Activated naive CD4-positive, alpha-beta T cell treated with anti-CD3 and anti-CD28 coated beads for 36 hours (primary cell): ENCODE measurements at regions not wholly inside any gene's neighbourhood (a gene's known extent, or its start where the extent isn't known, plus 50 kb on each side); places are given as distances from the start of the nearest gene placed in this dataset.

Source experiments
- CTCF ChIA-PET: fragments of 350-600 bp; sonication (Branson Sonifier 250); formaldehyde crosslinking; loops from one replicate; lab custom pipeline; 2021; ENCODE audit warnings: antibody characterized with exemption; lab: Charles Lee
- DNase-seq: peaks from one replicate; pipeline ENCODE4 v3.0.0-alpha.2; 2020
- H3K27ac Mint-ChIP-seq: one replicate; pipeline ENCODE4 v1.8.0; 2021; ENCODE audit warnings: mild to moderate bottlenecking, mixed read lengths
- H3K27me3 Mint-ChIP-seq: one replicate; pipeline ENCODE4 v1.8.0; 2021; ENCODE audit warnings: low read depth, mixed read lengths
- H3K36me3 Mint-ChIP-seq: one replicate; pipeline ENCODE4 v1.8.0; 2021; ENCODE audit warnings: low read depth, mixed read lengths
- H3K4me1 Mint-ChIP-seq: one replicate; pipeline ENCODE4 v1.8.0; 2021; ENCODE audit warnings: low read depth, mixed read lengths
- H3K4me3 Mint-ChIP-seq: one replicate; pipeline ENCODE4 v1.8.0; 2021; ENCODE audit warnings: mild to moderate bottlenecking, moderate library complexity, mixed read lengths
- H3K9me3 Mint-ChIP-seq: one replicate; pipeline ENCODE4 v1.8.0; 2021; ENCODE audit warnings: mixed read lengths
- intact Hi-C: fragments of 100-400 bp; cut with micrococcal nuclease; formaldehyde crosslinking; loops from one replicate; pipeline ENCODE4 v1.15.1; 2023

DNA sequence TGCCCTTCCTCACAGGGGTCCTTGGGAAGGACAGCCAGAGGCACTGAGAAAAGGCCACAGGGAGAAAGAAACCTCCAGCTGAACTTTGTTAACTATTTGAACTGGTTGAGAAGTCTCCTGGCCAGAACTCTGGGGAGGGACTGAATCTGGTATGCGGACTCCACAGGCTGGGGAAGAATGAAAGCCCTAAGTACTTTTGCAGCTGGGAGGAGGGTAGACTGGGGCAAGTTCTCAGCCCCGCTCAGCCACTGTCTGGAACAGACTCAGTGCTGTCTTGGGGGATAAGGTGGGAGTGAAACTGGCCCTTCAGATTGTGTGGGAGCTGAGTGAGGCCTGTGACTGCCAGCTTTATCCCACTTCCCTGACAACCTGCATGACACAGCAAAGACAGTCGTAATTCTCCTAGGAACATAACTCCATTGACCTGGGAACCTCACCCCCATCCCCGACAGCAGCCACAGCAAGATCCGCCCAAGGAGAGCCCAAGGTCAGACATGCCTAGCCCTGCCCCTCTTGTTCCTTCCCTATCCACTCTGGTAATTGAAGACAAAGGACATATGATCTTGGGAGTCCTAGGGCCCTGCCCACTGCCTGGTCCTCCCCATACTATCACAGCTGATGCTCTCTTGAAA is 475.1 kb upstream of the CNTN5 start:
- H3K27me3 Mint-ChIP-seq, result no peaks in the 10 kb centered on the region
- intact Hi-C loops, result no loop called here

GRCh38 chr11:98549571-98549970 is 471.2 kb upstream of the CNTN5 start:
- Mint-ChIP-seq H3K4me1 (no peaks in the 10 kb centered on the region), H3K27me3 (no peaks in the 10 kb centered on the region), H3K9me3 (peaks cover 11% of the 10 kb centered on the region), H3K27ac (no peak overlapping the region), H3K36me3 (no peaks in the 10 kb centered on the region), H3K4me3 (no peak overlapping the region)
- CTCF ChIA-PET, result no interaction called here
- no peak for DNase-seq
- intact Hi-C loops, result no loop called here

More for the DNA sequence above, 475.1 kb upstream of the CNTN5 start:
- Mint-ChIP-seq H3K4me3 (no peak overlapping the region), H3K4me1 (no peaks in the 10 kb centered on the region), H3K36me3 (no peaks in the 10 kb centered on the region), H3K9me3 (peaks cover 9% of the 10 kb centered on the region), H3K27ac (no peak overlapping the region)
- no peak for DNase-seq
- CTCF ChIA-PET, result no interaction called here

DNA sequence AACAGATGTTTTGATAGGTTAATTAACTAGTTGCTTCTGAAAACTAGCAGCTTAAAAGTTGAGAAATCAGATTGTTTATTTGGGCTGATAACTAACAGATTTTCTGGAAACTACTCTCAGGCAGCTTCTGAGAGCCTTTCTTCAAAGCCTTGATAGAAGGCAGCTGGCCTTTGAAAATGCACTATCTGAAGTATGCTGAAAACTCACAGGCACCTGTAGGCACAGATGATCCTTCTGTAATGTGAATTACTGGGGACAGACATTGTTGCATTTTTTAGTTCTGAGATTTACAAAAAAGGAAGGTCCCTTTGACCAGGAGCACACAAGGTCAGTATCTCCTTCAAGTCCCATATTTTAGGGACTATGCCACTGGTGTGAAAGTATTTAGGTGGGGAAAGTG is 460.8 kb upstream of the CNTN5 start:
- Mint-ChIP-seq H3K27me3 (no peaks in the 10 kb centered on the region), H3K4me1 (no peaks in the 10 kb centered on the region), H3K36me3 (no peaks in the 10 kb centered on the region), H3K27ac (no peak overlapping the region), H3K9me3 (no peaks in the 10 kb centered on the region), H3K4me3 (no peak overlapping the region)
- CTCF ChIA-PET, result interaction anchor here (0.6 kb wide), 1 partner anchor 59 kb away, joined by 4 read pairs; no protein-coding TSS in a partner anchor
- DNase-seq, result no peak
- intact Hi-C loops, result no loop called here

- Mint-ChIP-seq H3K9me3 (no peaks in the 10 kb centered on the region), H3K27ac (no peak overlapping the region), H3K36me3 (no peaks in the 10 kb centered on the region), H3K4me1 (no peaks in the 10 kb centered on the region), H3K27me3 (no peaks in the 10 kb centered on the region), H3K4me3 (no peak overlapping the region)
- DNase-seq, result no peak
- CTCF ChIA-PET, result no interaction called here
- intact Hi-C loops, result no loop called here
These were observed 459.5 kb upstream of the CNTN5 start for GRCh38 chr11:98561252-98561651.

DNA sequence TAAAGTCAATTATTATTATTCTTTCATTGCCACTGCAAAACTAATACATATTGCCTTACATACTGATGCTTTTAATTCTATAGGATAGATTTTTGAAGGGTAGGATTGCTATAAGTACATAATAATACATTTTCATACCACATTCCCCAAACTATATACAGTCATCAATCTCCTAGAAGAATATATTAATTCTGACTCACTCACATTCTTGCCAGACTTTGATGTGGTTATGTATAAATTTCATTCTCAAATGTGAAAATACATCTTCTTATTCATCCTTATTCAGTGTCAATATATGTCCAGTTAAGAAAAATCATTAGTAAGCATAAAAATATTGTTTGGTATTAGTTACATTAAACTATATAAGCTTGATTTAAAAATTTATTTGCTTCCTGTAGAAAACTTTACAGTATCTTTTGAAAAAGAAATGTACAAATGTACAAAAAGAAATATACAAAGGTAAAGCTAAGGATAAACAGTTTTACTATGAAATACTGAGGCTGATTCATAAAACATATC is 458.8 kb upstream of the CNTN5 start:
- Mint-ChIP-seq H3K27ac (no peak overlapping the region), H3K9me3 (no peaks in the 10 kb centered on the region), H3K4me1 (no peaks in the 10 kb centered on the region), H3K36me3 (no peaks in the 10 kb centered on the region), H3K27me3 (no peaks in the 10 kb centered on the region), H3K4me3 (no peak overlapping the region)
- intact Hi-C loops, result no loop called here
- CTCF ChIA-PET, result no interaction called here
- no peak for DNase-seq

DNA sequence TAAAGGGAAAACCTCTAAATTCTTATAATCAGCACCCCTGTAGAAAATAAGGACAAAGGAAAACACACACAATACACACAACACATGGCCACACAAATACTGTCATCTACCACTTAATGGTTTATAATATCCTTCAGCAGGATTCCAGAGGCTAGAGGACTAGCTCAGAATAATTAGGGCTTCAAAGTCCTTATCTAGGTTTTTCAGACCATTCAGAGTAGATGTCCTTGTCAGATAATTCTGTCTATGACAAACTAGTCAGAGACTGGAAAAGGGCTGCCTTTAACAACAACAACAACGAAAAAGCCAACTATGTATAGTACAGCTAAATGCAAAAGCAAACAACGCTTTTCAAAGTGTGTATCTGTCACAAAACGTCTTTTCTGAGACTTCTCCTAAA is 456.5 kb upstream of the CNTN5 start:
- Mint-ChIP-seq H3K27ac (no peak overlapping the region), H3K36me3 (no peaks in the 10 kb centered on the region), H3K9me3 (peaks cover 2% of the 10 kb centered on the region), H3K4me1 (no peaks in the 10 kb centered on the region), H3K4me3 (no peak overlapping the region), H3K27me3 (no peaks in the 10 kb centered on the region)
- intact Hi-C loops, result no loop called here
- CTCF ChIA-PET, result no interaction called here
- no peak for DNase-seq

- Mint-ChIP-seq H3K27me3 (no peaks in the 10 kb centered on the region), H3K27ac (no peak overlapping the region), H3K36me3 (no peaks in the 10 kb centered on the region), H3K4me3 (no peak overlapping the region), H3K4me1 (no peaks in the 10 kb centered on the region), H3K9me3 (peaks cover 2% of the 10 kb centered on the region)
- CTCF ChIA-PET, result no interaction called here
- no peak for DNase-seq
- intact Hi-C loops, result no loop called here
These were observed 455.9 kb upstream of the CNTN5 start for GRCh38 chr11:98564881-98565280.

GRCh38 chr11:98565311-98565710 is 455.4 kb upstream of the CNTN5 start:
- Mint-ChIP-seq H3K27ac (no peak overlapping the region), H3K9me3 (peaks cover 2% of the 10 kb centered on the region), H3K27me3 (no peaks in the 10 kb centered on the region), H3K4me3 (no peak overlapping the region), H3K4me1 (no peaks in the 10 kb centered on the region), H3K36me3 (no peaks in the 10 kb centered on the region)
- no peak for DNase-seq
- intact Hi-C loops, result no loop called here
- CTCF ChIA-PET, result no interaction called here

DNA sequence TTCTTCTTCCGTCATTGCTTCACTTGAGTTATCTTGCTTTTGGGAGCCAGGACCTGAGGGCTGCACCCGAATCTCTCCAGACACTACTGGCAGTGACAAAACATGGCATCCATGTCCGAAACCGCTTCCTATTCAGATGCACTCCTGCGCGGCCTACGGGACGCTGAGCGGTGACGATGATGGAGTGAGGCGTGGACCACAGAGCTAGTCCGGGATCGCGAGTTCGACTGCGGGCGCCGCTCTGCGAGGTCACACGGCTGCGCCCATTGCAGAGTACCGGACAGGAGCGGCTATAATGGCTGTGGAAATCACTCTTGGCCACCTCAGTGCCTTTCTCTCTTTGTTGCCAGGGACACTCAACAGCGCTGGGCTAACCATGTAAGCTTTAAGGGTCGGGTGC is 453.8 kb upstream of the CNTN5 start:
- Mint-ChIP-seq H3K36me3 (no peaks in the 10 kb centered on the region), H3K27ac (no peak overlapping the region), H3K4me3 (no peak overlapping the region), H3K9me3 (peaks cover 2% of the 10 kb centered on the region), H3K4me1 (no peaks in the 10 kb centered on the region), H3K27me3 (no peaks in the 10 kb centered on the region)
- no peak for DNase-seq
- CTCF ChIA-PET, result no interaction called here
- intact Hi-C loops, result no loop called here

- no peak overlapping the region for H3K4me3 Mint-ChIP-seq
- H3K27ac Mint-ChIP-seq, result no peak overlapping the region
- H3K36me3 Mint-ChIP-seq, result no peaks in the 10 kb centered on the region
- no peaks in the 10 kb centered on the region for H3K27me3 Mint-ChIP-seq
- intact Hi-C loops, result no loop called here
- H3K9me3 Mint-ChIP-seq, result peaks cover 2% of the 10 kb centered on the region
- CTCF ChIA-PET, result no interaction called here
- H3K4me1 Mint-ChIP-seq, result no peaks in the 10 kb centered on the region
- DNase-seq, result no peak
These were observed 452.7 kb upstream of the CNTN5 start for GRCh38 chr11:98568013-98568412.

DNA sequence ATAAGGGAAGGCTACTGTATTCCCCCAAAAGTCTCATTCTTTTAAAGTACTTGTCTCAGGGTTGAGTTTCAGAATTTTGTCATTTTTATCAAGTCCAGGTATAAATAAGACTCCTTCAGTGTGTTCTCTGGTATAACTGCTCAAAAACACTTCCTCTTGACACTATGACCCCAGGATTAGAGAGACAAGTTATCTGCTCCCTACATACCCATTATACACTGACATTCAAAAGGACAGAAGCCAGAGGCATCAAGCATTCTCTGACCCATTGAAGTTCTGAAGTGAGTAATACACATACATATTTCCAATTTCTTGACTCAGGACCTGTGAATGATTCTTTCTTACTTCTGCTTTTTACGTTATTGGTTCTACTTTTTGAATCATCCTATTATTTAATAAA is 447.8 kb upstream of the CNTN5 start:
- DNase-seq, result no peak
- no peak overlapping the region for H3K4me3 Mint-ChIP-seq
- intact Hi-C loops, result no loop called here
- no peaks in the 10 kb centered on the region for H3K36me3 Mint-ChIP-seq
- CTCF ChIA-PET, result no interaction called here
- H3K27me3 Mint-ChIP-seq, result no peaks in the 10 kb centered on the region
- H3K9me3 Mint-ChIP-seq, result peaks cover 4% of the 10 kb centered on the region
- H3K4me1 Mint-ChIP-seq, result no peaks in the 10 kb centered on the region
- no peak overlapping the region for H3K27ac Mint-ChIP-seq

GRCh38 chr11:98587884-98588283 is 432.9 kb upstream of the CNTN5 start:
- Mint-ChIP-seq H3K36me3 (no peaks in the 10 kb centered on the region), H3K4me1 (no peaks in the 10 kb centered on the region), H3K27ac (no peak overlapping the region), H3K9me3 (peaks cover 16% of the 10 kb centered on the region), H3K4me3 (no peak overlapping the region), H3K27me3 (no peaks in the 10 kb centered on the region)
- CTCF ChIA-PET, result interaction anchor here (0.6 kb wide), 1 partner anchor 428 kb away, joined by 3 read pairs; no protein-coding TSS in a partner anchor
- intact Hi-C loops, result no loop called here
- DNase-seq, result no peak

DNA sequence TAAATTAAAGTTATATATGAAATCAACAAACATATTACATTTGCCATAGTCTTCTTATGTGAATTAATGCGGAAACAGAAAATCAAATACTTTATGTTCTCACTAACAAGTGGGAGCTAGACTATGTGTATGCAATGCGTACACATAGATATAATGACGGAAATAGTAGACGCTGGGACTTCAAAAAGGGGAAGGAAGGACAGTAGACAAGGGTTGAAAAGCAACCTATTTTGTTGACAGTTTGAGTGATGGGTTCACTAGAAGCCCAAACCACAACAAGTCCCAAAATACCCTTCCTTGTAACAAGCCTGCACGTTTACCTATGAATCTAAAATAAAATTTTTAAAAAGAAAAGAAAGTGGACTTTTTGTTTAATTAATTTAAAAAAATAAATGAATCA is 430.8 kb upstream of the CNTN5 start:
- Mint-ChIP-seq H3K9me3 (peaks cover 17% of the 10 kb centered on the region), H3K36me3 (no peaks in the 10 kb centered on the region), H3K4me1 (no peaks in the 10 kb centered on the region), H3K27ac (no peak overlapping the region), H3K4me3 (no peak overlapping the region), H3K27me3 (no peaks in the 10 kb centered on the region)
- DNase-seq, result no peak
- CTCF ChIA-PET, result no interaction called here
- intact Hi-C loops, result no loop called here
